Left lung (tissue), 4 donors: ENCODE measurements at regions not wholly inside any gene's neighbourhood (a gene's known extent, or its start where the extent isn't known, plus 50 kb on each side); places are given as distances from the start of the nearest gene placed in this dataset.

ENCODE experiments used
- ATAC-seq: fragments of 200-7000 bp; cut with Tn5 transposase; one replicate; pipeline ENCODE4 v1.9.1; 2020; ENCODE audit warnings: moderate library complexity
- DNase-seq, 4 donors: peaks; one replicate each; pipeline ENCODE4 v3.0.0-alpha.2; 2013 to 2020
- H3K27ac ChIP-seq, 2 donors: fragments of 200-600 bp; sonication (generic) in 1 of 2; one replicate each; pipeline versions ENCODE4 v1.5.0 to v1.8.0; 2020 to 2021
- H3K27me3 ChIP-seq, 2 donors: fragments of 200-600 bp; sonication (generic) in 1 of 2; one replicate each; pipeline versions ENCODE4 v1.5.0 to v1.8.0; 2020 to 2021
- H3K36me3 ChIP-seq, 2 donors: fragments of 200-600 bp; sonication (generic) in 1 of 2; one replicate each; pipeline versions ENCODE4 v1.5.0 to v1.8.0; 2020 to 2021
- H3K4me1 ChIP-seq, 2 donors: fragments of 200-600 bp; one replicate each; pipeline ENCODE4 v1.8.0; 2021
- H3K4me3 ChIP-seq, 2 donors: fragments of 200-600 bp; sonication (generic) in 1 of 2; one replicate each; pipeline versions ENCODE4 v1.5.0 to v1.8.0; 2020 to 2021; ENCODE audit warnings: mild to moderate bottlenecking in 1 of 2
- H3K9me3 ChIP-seq, 2 donors: fragments of 200-600 bp; sonication (generic) in 1 of 2; one replicate each; pipeline versions ENCODE4 v1.5.0 to v1.8.0; 2020 to 2021
- CTCF ChIP-seq, 2 donors: fragments of 200-600 bp; sonication (generic) in 1 of 2; IDR thresholded peaks; one replicate each; pipeline versions ENCODE4 v1.5.0 to v1.8.0; 2021; ENCODE audit warnings: antibody characterized with exemption in 2 of 2
- intact Hi-C, 2 donors: fragments of 100-400 bp; cut with DNase I; formaldehyde crosslinking; loops; one replicate each; pipeline versions ENCODE4 v1.11.2 to v1.14.2; 2022
- donor health status: DM: no; HTN: yes; CAD: no.
- donor health status: DM: no; HTN: no; CAD: no.

GRCh38 chr18:73552171-73552570 lies 595.5 kb downstream of the FBXO15 start:
- no peak for TF ChIP-seq CTCF (IDR thresholded peaks at IDR 0.05)
- H3K36me3 ChIP-seq = no peaks in the 10 kb centered on the region
- no peak for ATAC-seq
- DNase-seq = no peak
- no peaks in the 10 kb centered on the region for H3K27me3 ChIP-seq
- no peaks in the 10 kb centered on the region for H3K9me3 ChIP-seq
- intact Hi-C loops = no loop called here
- no peaks in the 10 kb centered on the region for H3K4me1 ChIP-seq
- no peak overlapping the region for H3K4me3 ChIP-seq
- H3K27ac ChIP-seq = no peak overlapping the region

GRCh38 chr18:73551211-73551610 lies 596.4 kb downstream of the FBXO15 start:
- DNase-seq (no peak), ATAC-seq (no peak)
- intact Hi-C loops = no loop called here
- TF ChIP-seq CTCF (IDR thresholded peaks at IDR 0.05) = no peak
- H3K4me3 ChIP-seq = no peak overlapping the region
- no peaks in the 10 kb centered on the region for H3K4me1 ChIP-seq
- H3K9me3 ChIP-seq = no peaks in the 10 kb centered on the region
- H3K36me3 ChIP-seq = no peaks in the 10 kb centered on the region
- H3K27ac ChIP-seq = no peak overlapping the region
- H3K27me3 ChIP-seq = no peaks in the 10 kb centered on the region

- intact Hi-C loops = no loop called here
- no peak for ATAC-seq
These were observed 598.4 kb downstream of the FBXO15 start for GRCh38 chr18:73549236-73549635.

GRCh38 chr18:73545472-73545871 lies 602.2 kb downstream of the FBXO15 start:
- intact Hi-C loops = no loop called here
- Histone ChIP-seq H3K4me1 (no peaks in the 10 kb centered on the region), H3K27me3 (no peaks in the 10 kb centered on the region), H3K36me3 (no peaks in the 10 kb centered on the region), H3K4me3 (no peak overlapping the region), H3K27ac (no peak overlapping the region), H3K9me3 (no peaks in the 10 kb centered on the region)
- ATAC-seq (no peak), DNase-seq (no peak)
- no peak for TF ChIP-seq CTCF (IDR thresholded peaks at IDR 0.05)

More at GRCh38 chr18:73549236-73549635, 598.4 kb downstream of the FBXO15 start:
- no peaks in the 10 kb centered on the region for H3K27me3 ChIP-seq
- H3K4me3 ChIP-seq = no peak overlapping the region
- no peaks in the 10 kb centered on the region for H3K36me3 ChIP-seq
- no peak overlapping the region for H3K27ac ChIP-seq
- no peak for DNase-seq
- no peaks in the 10 kb centered on the region for H3K4me1 ChIP-seq
- H3K9me3 ChIP-seq = no peaks in the 10 kb centered on the region
- TF ChIP-seq CTCF (IDR thresholded peaks at IDR 0.05) = no peak

GRCh38 chr18:73544617-73545016 lies 603.0 kb downstream of the FBXO15 start:
- intact Hi-C loops = no loop called here
- TF ChIP-seq CTCF (IDR thresholded peaks at IDR 0.05) = no peak
- Histone ChIP-seq H3K27me3 (no peaks in the 10 kb centered on the region), H3K9me3 (no peaks in the 10 kb centered on the region), H3K36me3 (no peaks in the 10 kb centered on the region), H3K4me1 (no peaks in the 10 kb centered on the region), H3K4me3 (no peak overlapping the region), H3K27ac (no peak overlapping the region)
- DNase-seq = no peak
- ATAC-seq = no peak
